PC-3 (cell line): ENCODE measurements at regions not wholly inside any gene's neighbourhood (a gene's known extent, or its start where the extent isn't known, plus 50 kb on each side); places are given as distances from the start of the nearest gene placed in this dataset.

ENCODE experiments used
- EZH2 ChIP-seq: fragments of 300-600 bp; sonication (generic); IDR thresholded peaks from one replicate; pipeline ENCODE4 v1.6.1; 2017; ENCODE audit warnings: antibody characterized with exemption, mild to moderate bottlenecking, low read length; ENCODE audit not compliant: unreplicated experiment
- EZH2phosphoT487 ChIP-seq: fragments of 300-600 bp; sonication (generic); IDR thresholded peaks from 2 replicates; pipeline ENCODE4 v1.6.1; 2018; ENCODE audit warnings: mild to moderate bottlenecking, antibody characterized with exemption, low read length, borderline replicate concordance
- TF ChIP-seq, protein P1 (sequence below): fragments of 300-600 bp; sonication (generic); conservative IDR thresholded peaks from 2 replicates; pipeline ENCODE4 v1.5.1; 2017; ENCODE audit warnings: antibody characterized with exemption, low read depth, mild to moderate bottlenecking, low read length

DNA sequence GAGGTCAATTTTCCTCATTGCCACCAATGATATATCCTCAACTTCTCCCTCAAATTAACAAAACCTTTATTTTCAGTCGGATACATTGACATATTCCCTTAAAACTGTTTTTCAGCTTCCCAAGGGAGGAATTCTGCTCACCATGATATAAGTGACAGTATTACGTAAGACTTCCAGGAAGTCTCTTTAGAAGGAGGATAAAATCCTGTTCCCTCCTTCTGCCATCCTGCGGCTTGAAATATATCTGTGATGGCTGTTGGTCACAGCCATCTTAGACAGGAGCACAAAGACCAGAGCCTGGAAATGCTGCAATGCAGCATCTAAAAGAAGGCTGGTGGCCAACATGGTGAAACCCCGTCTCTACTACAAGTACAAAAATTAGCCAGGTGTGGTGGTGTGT is 270.4 kb downstream of the GPATCH2 start:
- TF ChIP-seq, protein P1, sequence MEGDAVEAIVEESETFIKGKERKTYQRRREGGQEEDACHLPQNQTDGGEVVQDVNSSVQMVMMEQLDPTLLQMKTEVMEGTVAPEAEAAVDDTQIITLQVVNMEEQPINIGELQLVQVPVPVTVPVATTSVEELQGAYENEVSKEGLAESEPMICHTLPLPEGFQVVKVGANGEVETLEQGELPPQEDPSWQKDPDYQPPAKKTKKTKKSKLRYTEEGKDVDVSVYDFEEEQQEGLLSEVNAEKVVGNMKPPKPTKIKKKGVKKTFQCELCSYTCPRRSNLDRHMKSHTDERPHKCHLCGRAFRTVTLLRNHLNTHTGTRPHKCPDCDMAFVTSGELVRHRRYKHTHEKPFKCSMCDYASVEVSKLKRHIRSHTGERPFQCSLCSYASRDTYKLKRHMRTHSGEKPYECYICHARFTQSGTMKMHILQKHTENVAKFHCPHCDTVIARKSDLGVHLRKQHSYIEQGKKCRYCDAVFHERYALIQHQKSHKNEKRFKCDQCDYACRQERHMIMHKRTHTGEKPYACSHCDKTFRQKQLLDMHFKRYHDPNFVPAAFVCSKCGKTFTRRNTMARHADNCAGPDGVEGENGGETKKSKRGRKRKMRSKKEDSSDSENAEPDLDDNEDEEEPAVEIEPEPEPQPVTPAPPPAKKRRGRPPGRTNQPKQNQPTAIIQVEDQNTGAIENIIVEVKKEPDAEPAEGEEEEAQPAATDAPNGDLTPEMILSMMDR, result no peak
- TF ChIP-seq EZH2phosphoT487 (no peak), EZH2 (no peak)
